ENCODE measurements at regions not wholly inside any gene's neighbourhood (a gene's known extent, or its start where the extent isn't known, plus 50 kb on each side); places are given as distances from the start of the nearest gene placed in this dataset.

DNA sequence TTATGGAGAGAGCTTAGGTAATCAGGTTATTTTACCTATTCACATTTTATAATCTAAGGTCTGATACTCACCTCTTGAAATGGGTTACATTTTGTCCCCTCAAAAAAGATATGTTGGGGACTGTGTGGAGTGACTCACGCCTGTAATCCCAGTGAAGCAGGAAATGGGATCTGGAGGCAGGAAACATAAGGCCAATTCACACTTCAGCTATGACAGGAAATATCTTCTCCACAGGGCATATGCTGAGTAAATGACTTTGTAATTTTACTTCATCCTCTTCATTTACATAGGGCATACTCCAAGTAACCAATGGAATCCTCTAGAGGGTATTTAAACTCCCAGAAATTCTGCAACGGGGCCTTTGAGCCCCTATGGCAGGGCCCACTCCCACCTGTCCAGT, 54.8 kb upstream of the ZMAT1 start:
- Histone ChIP-seq H3K36me3 (ENCODE audit: control insufficient read depth in 2 of 2, extremely low read depth in 1 of 2, insufficient read depth in 2 of 2, low read length in 2 of 2) (no peaks in the 10 kb centered on the region), H3K9me3 (ENCODE audit: control insufficient read depth, low read depth, low read length) (no peaks in the 10 kb centered on the region), H3K9me1 (ENCODE audit: control insufficient read depth, extremely low read depth, insufficient read depth, low read length) (no peaks in the 10 kb centered on the region), H3K4me3 (ENCODE audit: control insufficient read depth in 2 of 3, extremely low read depth in 1 of 3, insufficient read depth in 2 of 3, low read depth in 1 of 3, low read length in 3 of 3) (no peak overlapping the region), H3K4me2 (ENCODE audit: control insufficient read depth, extremely low read depth, insufficient read depth, low read depth, low read length) (no peak overlapping the region), H3K9ac (ENCODE audit: control insufficient read depth, extremely low read depth, insufficient read depth, low read length) (no peak overlapping the region), H3K79me2 (ENCODE audit: control insufficient read depth, insufficient read depth, low read length) (no peaks in the 10 kb centered on the region), H2AFZ (ENCODE audit: control insufficient read depth, low read length) (no peak overlapping the region), H4K20me1 (ENCODE audit: control insufficient read depth, extremely low read depth, insufficient read depth, low read length) (no peaks in the 10 kb centered on the region), H3K27me3 (ENCODE audit: control insufficient read depth, extremely low read depth, insufficient read depth, low read length) (no peaks in the 10 kb centered on the region), H3K4me1 (ENCODE audit: control insufficient read depth, extremely low read depth, insufficient read depth, low read length) (no peaks in the 10 kb centered on the region), H3K27ac (ENCODE audit: control insufficient read depth, insufficient read depth, low read length) (no peak overlapping the region)
- no peak for FAIRE-seq
- no peak for DNase-seq (ENCODE audit: low read depth, low spot score)
- dilution Hi-C loops (cut with MboI; ENCODE audit: extremely low pct_ligation_motif_present, low sequenced_read_pairs), result no loop called here
- TF ChIP-seq EZH2 (IDR thresholded peaks at IDR 0.05; ENCODE audit: low read length), result no peak
- TF ChIP-seq, protein P1, sequence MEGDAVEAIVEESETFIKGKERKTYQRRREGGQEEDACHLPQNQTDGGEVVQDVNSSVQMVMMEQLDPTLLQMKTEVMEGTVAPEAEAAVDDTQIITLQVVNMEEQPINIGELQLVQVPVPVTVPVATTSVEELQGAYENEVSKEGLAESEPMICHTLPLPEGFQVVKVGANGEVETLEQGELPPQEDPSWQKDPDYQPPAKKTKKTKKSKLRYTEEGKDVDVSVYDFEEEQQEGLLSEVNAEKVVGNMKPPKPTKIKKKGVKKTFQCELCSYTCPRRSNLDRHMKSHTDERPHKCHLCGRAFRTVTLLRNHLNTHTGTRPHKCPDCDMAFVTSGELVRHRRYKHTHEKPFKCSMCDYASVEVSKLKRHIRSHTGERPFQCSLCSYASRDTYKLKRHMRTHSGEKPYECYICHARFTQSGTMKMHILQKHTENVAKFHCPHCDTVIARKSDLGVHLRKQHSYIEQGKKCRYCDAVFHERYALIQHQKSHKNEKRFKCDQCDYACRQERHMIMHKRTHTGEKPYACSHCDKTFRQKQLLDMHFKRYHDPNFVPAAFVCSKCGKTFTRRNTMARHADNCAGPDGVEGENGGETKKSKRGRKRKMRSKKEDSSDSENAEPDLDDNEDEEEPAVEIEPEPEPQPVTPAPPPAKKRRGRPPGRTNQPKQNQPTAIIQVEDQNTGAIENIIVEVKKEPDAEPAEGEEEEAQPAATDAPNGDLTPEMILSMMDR (optimal IDR thresholded peaks at IDR 0.05 in 1 of 3, IDR thresholded peaks at IDR 0.05 in 1 of 3, conservative IDR thresholded peaks at IDR 0.05 in 1 of 3; ENCODE audit: extremely low read depth in 1 of 3, insufficient read depth in 2 of 3, low read length in 3 of 3), result no peak
